ENCODE measurements at regions not wholly inside any gene's neighbourhood (a gene's known extent, or its start where the extent isn't known, plus 50 kb on each side); places are given as distances from the start of the nearest gene placed in this dataset.

- no peak for TF ChIP-seq CTCF (IDR thresholded peaks at IDR 0.05)
- no peak for TF ChIP-seq POLR2A (IDR thresholded peaks at IDR 0.05)
Measured at GRCh38 chr2:208546860-208547650, 140.5 kb downstream of the PTH2R start.

Data from Peyer's patch (tissue), 4 donors.